Natural killer cell treated with Interleukin-12 subunit alpha and Interleukin-12 subunit beta and Interleukin-15 and Interleukin-18, amount 100 ng/mL, for 72 hours (primary cell): ENCODE measurements at regions not wholly inside any gene's neighbourhood (a gene's known extent, or its start where the extent isn't known, plus 50 kb on each side); places are given as distances from the start of the nearest gene placed in this dataset.
"Not testable (repeated sequence)": the region's sequence is repeated elsewhere in the genome, so short reads cannot be mapped to it uniquely, and the experiment has no call there.

Experiments used
- ATAC-seq, 2 donors: fragments of 150-1000 bp; cut with Tn5 transposase in 1 of 2; sonication (Bioruptor Pico), chemical (Tn5 transposase) in 1 of 2; 2 replicates each; pipeline ENCODE4 v1.10.0; 2021
- DNase-seq: peaks from one replicate; pipeline ENCODE4 v3.0.0; 2022; ENCODE audit warnings: low spot score
- H3K27ac Mint-ChIP-seq, 2 donors: 1 replicate in 1 of 2; 2 replicates in 1 of 2; pipeline ENCODE4 v1.8.0; 2022; ENCODE audit warnings: mixed read lengths in 2 of 2, mild to moderate bottlenecking in 1 of 2, moderate library complexity in 1 of 2
- H3K27me3 Mint-ChIP-seq, 2 donors: 1 replicate in 1 of 2; 2 replicates in 1 of 2; pipeline ENCODE4 v1.8.0; 2022; ENCODE audit warnings: mixed read lengths in 2 of 2
- H3K36me3 Mint-ChIP-seq: one replicate; pipeline ENCODE4 v1.8.0; 2022; ENCODE audit warnings: mixed read lengths
- H3K4me1 Mint-ChIP-seq, 2 donors: 1 replicate in 1 of 2; 2 replicates in 1 of 2; pipeline ENCODE4 v1.8.0; 2022; ENCODE audit warnings: low read depth in 2 of 2, mixed read lengths in 2 of 2, mild to moderate bottlenecking in 1 of 2
- H3K4me3 Mint-ChIP-seq: one replicate; pipeline ENCODE4 v1.8.0; 2022; ENCODE audit warnings: mixed read lengths
- H3K9me3 Mint-ChIP-seq: 2 replicates; pipeline ENCODE4 v1.8.0; 2022; ENCODE audit warnings: mixed read lengths

DNA sequence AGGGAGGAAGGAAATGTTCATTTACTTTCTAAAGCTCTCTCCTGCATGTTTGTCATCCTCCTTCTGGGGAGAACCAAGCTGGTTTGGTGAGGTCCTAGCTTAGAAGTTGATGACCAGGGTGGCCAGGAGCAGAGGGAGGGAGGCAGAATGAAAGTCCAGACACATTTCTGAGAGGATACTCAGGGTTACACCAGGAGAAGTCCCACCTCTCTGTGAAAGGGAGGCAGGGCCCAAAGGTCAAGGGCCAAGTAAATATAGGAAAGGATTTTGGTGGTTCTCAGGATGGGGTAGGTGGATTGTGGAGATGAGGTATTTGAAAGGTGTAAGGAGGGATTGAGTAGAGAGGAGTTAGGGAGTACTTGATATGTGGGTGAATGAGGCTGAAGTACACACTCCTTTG lies 58.0 kb upstream of the FBXO11 start:
- Mint-ChIP-seq H3K36me3 (peaks cover 5% of the 10 kb centered on the region), H3K4me1 (peaks cover 0 to 3% of the 10 kb centered on the region in 2 donors), H3K27me3 (peaks cover 36 to 52% of the 10 kb centered on the region in 2 donors), H3K9me3 (no peaks in the 10 kb centered on the region), H3K4me3 (no peak overlapping the region), H3K27ac (no peak overlapping the region)
- ATAC-seq: no peak
- DNase-seq: no peak

DNA sequence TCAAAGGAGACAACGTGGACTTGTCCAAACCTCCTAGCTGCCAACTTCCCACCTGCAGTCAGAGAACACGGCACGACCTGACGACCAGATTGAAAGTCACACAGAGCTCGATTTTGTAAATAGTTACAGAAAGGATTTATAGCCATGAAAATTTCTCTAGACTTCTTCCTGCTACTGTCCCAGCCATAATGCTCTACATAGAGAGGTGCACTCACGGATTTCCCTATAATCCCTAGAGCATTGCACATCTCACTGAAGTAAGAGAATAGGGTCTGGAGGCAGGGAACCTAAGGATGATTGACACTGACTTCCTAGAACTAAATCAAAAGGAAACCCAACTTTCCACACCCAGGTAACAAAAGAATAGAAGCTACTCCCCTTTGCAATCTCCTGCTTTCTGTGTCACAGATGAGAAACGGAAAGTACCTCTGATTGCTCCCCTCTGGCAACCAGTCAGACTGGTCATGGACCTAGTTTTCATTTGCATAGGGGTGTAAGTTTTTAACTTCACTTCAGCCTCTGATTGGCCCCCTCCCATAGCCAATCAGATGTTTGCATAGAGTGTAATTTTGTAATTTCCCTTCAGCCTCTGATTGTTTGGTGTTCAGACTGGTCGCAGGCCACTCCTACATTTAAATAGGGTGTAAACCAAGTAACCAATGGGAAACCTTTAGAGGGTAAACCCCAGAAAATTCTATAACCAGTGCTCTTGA lies 58.6 kb upstream of the FBXO11 start:
- peak; percentile 62 to 84 for ATAC-seq
- Mint-ChIP-seq H3K36me3 (peaks cover 5% of the 10 kb centered on the region), H3K27me3 (peaks cover 31 to 47% of the 10 kb centered on the region in 2 donors), H3K27ac (no peak overlapping the region), H3K9me3 (no peaks in the 10 kb centered on the region), H3K4me3 (no peak overlapping the region), H3K4me1 (peaks cover 0 to 3% of the 10 kb centered on the region in 2 donors)
- DNase-seq: no peak

DNA sequence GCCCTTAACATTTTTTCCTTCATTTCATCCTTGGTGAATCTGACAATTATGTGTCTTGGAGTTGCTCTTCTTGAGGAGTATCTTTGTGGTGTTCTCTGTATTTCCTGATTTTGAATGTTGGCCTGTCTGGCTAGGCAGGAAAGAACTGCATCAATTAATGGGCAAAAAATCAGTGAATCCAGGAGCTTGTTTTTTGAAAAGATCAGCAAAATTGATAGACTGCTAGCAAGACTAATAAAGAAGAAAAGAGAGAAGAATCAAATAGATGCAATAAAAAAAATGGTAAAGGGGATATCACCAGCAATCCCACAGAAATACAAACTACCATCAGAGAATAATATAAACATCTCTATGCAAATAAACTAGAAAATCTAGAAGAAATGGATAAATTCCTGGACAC lies 70.4 kb upstream of the FBXO11 start:
- not testable (repeated sequence) for DNase-seq, H3K27ac Mint-ChIP-seq, H3K4me1 Mint-ChIP-seq, ATAC-seq, H3K4me3 Mint-ChIP-seq, H3K36me3 Mint-ChIP-seq, H3K9me3 Mint-ChIP-seq
- peaks cover 31 to 46% of the 10 kb centered on the region in 2 donors for H3K27me3 Mint-ChIP-seq

DNA sequence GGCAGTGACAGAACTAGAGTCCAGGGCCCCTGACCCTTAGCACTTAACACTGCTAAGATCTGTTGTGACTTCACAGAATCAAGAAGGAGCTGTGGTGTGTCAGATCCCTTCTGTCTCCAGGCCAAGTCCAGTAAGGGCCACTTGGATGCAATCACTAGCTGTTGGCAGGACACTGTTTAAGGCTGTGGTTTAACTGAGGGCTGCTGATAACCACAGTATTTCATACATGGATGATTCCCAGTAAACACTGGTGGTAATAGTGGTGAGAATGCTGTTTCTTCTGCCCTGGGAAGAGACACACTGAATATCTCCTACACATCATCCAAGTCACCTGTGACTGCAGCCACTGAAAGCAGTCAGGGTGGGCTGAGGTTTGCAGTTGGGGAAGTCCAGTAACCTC lies 77.7 kb upstream of the FBXO11 start:
- peaks cover 12 to 15% of the 10 kb centered on the region in 2 donors for H3K27me3 Mint-ChIP-seq
- no peak overlapping the region for H3K27ac Mint-ChIP-seq
- no peaks in the 10 kb centered on the region for H3K4me1 Mint-ChIP-seq
- H3K36me3 Mint-ChIP-seq: no peaks in the 10 kb centered on the region
- H3K4me3 Mint-ChIP-seq: no peak overlapping the region
- DNase-seq: no peak
- H3K9me3 Mint-ChIP-seq: no peaks in the 10 kb centered on the region
- no peak for ATAC-seq

- DNase-seq (no peak), ATAC-seq (no peak)
- no peaks in the 10 kb centered on the region for H3K9me3 Mint-ChIP-seq
- no peaks in the 10 kb centered on the region for H3K36me3 Mint-ChIP-seq
- peaks cover 13 to 26% of the 10 kb centered on the region in 2 donors for H3K27me3 Mint-ChIP-seq
- no peak overlapping the region for H3K4me3 Mint-ChIP-seq
- H3K4me1 Mint-ChIP-seq: no peaks in the 10 kb centered on the region
- H3K27ac Mint-ChIP-seq: no peak overlapping the region
Measured at GRCh38 chr2:47990503-47990902, 84.2 kb upstream of the FBXO11 start.

DNA sequence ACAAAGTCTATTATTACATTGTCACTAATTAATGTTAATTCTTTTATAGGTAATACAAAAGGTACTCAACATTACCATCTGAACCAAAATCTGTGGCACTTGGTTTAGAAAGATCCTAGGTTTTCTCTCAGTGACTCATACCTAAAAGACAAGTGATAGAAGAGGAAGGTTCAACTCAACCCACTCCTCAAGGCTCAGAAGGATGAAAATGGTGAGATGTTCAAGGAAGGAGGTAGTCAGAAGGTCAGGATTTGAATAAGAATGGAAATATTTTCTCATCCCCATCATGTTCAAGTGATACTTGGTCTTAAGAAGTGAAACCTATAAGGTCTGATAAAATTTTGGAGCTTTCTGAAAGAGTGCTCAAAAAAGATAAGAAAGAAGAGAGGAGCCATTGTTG lies 86.4 kb upstream of the FBXO11 start:
- DNase-seq: no peak
- H3K4me3 Mint-ChIP-seq: no peak overlapping the region
- no peaks in the 10 kb centered on the region for H3K36me3 Mint-ChIP-seq
- peaks cover 14 to 21% of the 10 kb centered on the region in 2 donors for H3K27me3 Mint-ChIP-seq
- no peak for ATAC-seq
- no peaks in the 10 kb centered on the region for H3K9me3 Mint-ChIP-seq
- no peaks in the 10 kb centered on the region for H3K4me1 Mint-ChIP-seq
- H3K27ac Mint-ChIP-seq: no peak overlapping the region

- Mint-ChIP-seq H3K36me3 (no peaks in the 10 kb centered on the region), H3K9me3 (no peaks in the 10 kb centered on the region), H3K4me1 (no peaks in the 10 kb centered on the region), H3K27ac (no peak overlapping the region), H3K27me3 (peaks cover 11 to 20% of the 10 kb centered on the region in 2 donors), H3K4me3 (no peak overlapping the region)
- DNase-seq (no peak), ATAC-seq (no peak)
Measured at GRCh38 chr2:47996808-47997207, 90.5 kb upstream of the FBXO11 start.

DNA sequence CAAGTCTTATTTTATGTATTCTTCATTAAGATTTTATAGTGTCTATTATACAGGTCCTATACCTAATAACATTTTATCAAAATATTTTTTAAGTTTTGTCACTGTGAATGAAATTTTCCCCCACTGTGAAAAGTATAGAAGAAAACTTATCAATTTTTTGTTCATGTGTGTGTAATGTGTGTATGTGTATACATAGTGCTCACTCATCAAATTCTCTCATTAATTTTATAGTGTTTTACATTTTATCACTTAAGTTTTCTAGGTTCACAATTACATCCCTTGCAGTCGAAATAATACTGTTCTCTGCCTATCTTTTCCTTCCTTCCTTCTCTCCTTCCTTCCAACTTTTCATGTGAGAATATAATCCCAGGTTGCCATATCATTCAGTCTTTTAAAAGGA lies 93.2 kb upstream of the FBXO11 start:
- Mint-ChIP-seq H3K27ac (no peak overlapping the region), H3K9me3 (no peaks in the 10 kb centered on the region)

DNA sequence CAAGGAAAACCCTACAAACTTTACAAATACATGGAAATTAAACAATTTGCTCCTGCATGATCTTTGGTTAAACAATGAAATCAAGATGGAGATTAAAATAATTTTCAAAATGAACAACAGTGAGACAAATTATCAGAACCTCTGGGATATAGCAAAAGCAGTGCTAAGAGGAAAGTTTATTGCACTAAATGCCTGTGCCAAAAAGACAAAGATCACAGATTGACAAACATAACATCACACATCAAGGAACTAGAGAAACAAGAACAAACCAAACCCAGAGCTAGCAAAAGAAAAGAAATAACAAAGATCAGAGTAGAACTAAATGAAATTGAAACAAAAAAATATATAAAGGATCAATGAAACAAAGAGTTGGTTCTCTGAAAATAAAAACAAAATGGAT lies 95.2 kb upstream of the FBXO11 start:
- no peaks in the 10 kb centered on the region for H3K9me3 Mint-ChIP-seq
- peaks cover 6 to 13% of the 10 kb centered on the region in 2 donors for H3K27me3 Mint-ChIP-seq
- no peaks in the 10 kb centered on the region for H3K36me3 Mint-ChIP-seq

More for the DNA sequence above, 93.2 kb upstream of the FBXO11 start:
- no peaks in the 10 kb centered on the region for H3K36me3 Mint-ChIP-seq
- H3K27me3 Mint-ChIP-seq: peaks cover 10 to 11% of the 10 kb centered on the region in 2 donors
- ATAC-seq (no peak), DNase-seq (no peak)
- no peaks in the 10 kb centered on the region for H3K4me1 Mint-ChIP-seq
- no peak overlapping the region for H3K4me3 Mint-ChIP-seq

GRCh38 chr2:48006094-48006493 lies 99.8 kb upstream of the FBXO11 start:
- H3K4me3 Mint-ChIP-seq: no peak overlapping the region
- H3K36me3 Mint-ChIP-seq: no peaks in the 10 kb centered on the region
- ATAC-seq (no peak), DNase-seq (no peak)
- H3K9me3 Mint-ChIP-seq: no peaks in the 10 kb centered on the region
- H3K27ac Mint-ChIP-seq: no peak overlapping the region
- H3K4me1 Mint-ChIP-seq: no peaks in the 10 kb centered on the region
- H3K27me3 Mint-ChIP-seq: peaks cover 16 to 25% of the 10 kb centered on the region in 2 donors

More for the DNA sequence above, 95.2 kb upstream of the FBXO11 start:
- Mint-ChIP-seq H3K4me3 (no peak overlapping the region), H3K27ac (no peak overlapping the region), H3K4me1 (no peaks in the 10 kb centered on the region)
- ATAC-seq (no peak), DNase-seq (no peak)

DNA sequence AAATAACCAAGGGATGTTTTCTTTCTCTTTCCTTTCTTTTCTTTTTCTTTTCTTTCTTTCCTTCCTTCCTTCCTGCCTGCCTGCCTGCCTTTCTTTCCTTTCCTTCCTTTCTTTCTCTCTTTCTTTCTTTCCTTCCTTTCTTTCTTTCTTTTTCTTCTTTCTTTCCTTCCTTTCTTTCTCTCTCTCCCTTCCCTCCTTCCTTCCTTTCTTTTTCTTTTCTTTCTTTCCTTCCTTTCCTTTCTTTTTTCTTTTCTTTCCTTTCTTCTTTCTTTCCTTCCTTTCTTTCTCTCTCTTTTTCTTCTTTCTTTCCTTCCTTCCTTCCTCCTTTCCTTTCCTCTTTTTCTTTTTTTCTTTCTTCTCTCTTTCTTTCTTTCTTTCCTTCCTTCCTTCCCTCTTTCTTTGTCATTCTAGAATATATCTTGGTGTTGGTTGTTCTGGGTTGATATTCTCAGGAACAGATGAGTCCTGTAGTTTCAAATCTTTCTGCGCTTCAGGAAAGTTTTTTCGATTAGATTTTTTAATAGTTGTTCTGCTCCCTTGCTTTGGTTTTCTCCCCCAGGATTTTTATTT lies 101.5 kb upstream of the FBXO11 start:
- DNase-seq (no peak), ATAC-seq (no peak)
- no peaks in the 10 kb centered on the region for H3K36me3 Mint-ChIP-seq
- no peak overlapping the region for H3K27ac Mint-ChIP-seq
- H3K9me3 Mint-ChIP-seq: no peaks in the 10 kb centered on the region
- peaks cover 16 to 25% of the 10 kb centered on the region in 2 donors for H3K27me3 Mint-ChIP-seq
- H3K4me1 Mint-ChIP-seq: no peaks in the 10 kb centered on the region
- no peak overlapping the region for H3K4me3 Mint-ChIP-seq

DNA sequence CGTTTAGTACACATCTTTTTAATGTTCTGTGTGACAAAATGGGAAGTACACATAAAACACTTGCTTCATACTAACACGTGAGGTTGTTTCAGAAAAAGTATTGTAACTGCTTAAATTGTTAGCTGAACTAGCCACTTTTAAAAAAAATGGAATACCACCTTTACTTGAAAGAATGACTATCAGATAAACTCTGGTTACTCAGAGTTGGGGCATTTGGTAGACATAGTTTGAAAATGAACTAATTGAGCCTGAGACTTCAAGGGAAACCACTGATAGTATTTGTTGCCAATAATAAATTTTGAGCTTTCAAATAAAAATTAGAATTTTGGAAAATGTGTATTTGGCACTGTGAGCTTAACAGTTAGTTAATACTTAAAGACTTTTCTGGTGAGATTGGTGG lies 103.0 kb upstream of the FBXO11 start:
- Mint-ChIP-seq H3K4me3 (no peak overlapping the region), H3K27ac (no peak overlapping the region), H3K4me1 (no peaks in the 10 kb centered on the region), H3K36me3 (no peaks in the 10 kb centered on the region), H3K27me3 (peaks cover 16 to 25% of the 10 kb centered on the region in 2 donors), H3K9me3 (no peaks in the 10 kb centered on the region)
- DNase-seq (no peak), ATAC-seq (no peak)

GRCh38 chr2:48015421-48015820 lies 109.1 kb upstream of the FBXO11 start:
- Mint-ChIP-seq H3K27me3 (peaks cover 22 to 24% of the 10 kb centered on the region in 2 donors), H3K27ac (no peak overlapping the region), H3K36me3 (peaks cover 6% of the 10 kb centered on the region), H3K4me1 (no peaks in the 10 kb centered on the region), H3K9me3 (peaks cover 2% of the 10 kb centered on the region), H3K4me3 (no peak overlapping the region)
- no peak for ATAC-seq
- no peak for DNase-seq

DNA sequence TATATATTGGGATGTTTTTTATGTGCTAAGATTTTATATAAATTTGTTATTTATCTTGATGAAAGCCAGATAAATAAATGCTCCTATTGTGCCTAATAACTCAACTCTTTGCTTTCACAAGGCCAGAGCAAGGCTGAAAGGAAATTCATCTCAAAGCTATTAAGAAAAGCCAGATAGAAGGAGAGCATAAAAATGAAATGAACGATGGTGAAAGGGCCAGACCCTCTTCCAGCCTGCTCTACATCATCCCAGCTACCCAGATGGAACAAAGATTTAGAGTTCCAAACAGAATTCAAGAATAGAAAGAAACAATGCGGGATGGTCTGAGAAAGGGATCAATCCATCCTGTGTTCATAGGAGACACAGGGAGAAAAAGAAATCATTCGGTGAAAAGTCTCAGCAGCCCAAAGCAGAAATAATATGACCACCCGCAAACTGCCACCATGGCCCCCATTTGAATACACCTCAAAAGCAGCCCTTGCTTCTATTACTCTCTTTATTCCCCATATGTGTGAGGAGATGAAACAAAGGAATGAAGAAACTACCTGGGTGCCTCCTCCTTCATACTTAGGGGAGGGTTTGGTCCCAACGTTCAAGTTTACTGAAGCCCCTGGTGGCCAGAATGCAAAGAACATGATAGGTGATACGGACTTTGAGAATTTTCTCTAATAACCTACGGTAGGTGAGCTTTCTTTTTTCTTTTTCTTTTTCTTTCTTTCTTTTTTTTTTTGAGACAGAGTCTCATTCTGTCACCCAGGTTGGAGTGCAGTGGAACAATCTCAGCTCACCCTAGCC lies 110.1 kb upstream of the FBXO11 start:
- peaks cover 6% of the 10 kb centered on the region for H3K36me3 Mint-ChIP-seq
- peaks cover 2% of the 10 kb centered on the region for H3K9me3 Mint-ChIP-seq
- H3K27me3 Mint-ChIP-seq: peaks cover 24 to 32% of the 10 kb centered on the region in 2 donors
- no peak for DNase-seq
- H3K4me3 Mint-ChIP-seq: no peak overlapping the region
- no peak for ATAC-seq
- H3K27ac Mint-ChIP-seq: no peak overlapping the region
- H3K4me1 Mint-ChIP-seq: no peaks in the 10 kb centered on the region
